ENCODE measurements at regions not wholly inside any gene's neighbourhood (a gene's known extent, or its start where the extent isn't known, plus 50 kb on each side); places are given as distances from the start of the nearest gene placed in this dataset.

- TF ChIP-seq EZH2phosphoT487 (IDR thresholded peaks at IDR 0.05; ENCODE audit: insufficient read depth, low read depth): no peak
- TF ChIP-seq EZH2 (IDR thresholded peaks at IDR 0.05; ENCODE audit: insufficient read depth, poor library complexity, severe bottlenecking): no peak
Observed at GRCh38 chr6:117210279-117210678, 55.1 kb upstream of the VGLL2 start.
